Right lobe of liver (tissue), 6 donors: ENCODE measurements at regions not wholly inside any gene's neighbourhood (a gene's known extent, or its start where the extent isn't known, plus 50 kb on each side); places are given as distances from the start of the nearest gene placed in this dataset.

ENCODE experiments used
- ATAC-seq, 4 donors: fragments of 200-7000 bp; cut with Tn5 transposase; one replicate each; pipeline ENCODE4 v1.9.1; 2020; ENCODE audit warnings: mild to moderate bottlenecking in 4 of 4, moderate library complexity in 4 of 4
- DNase-seq, 3 donors: peaks; one replicate each; pipeline ENCODE4 v3.0.0-alpha.2; 2020
- H3K27ac ChIP-seq, 3 donors: fragments of 200-600 bp; one replicate each; pipeline ENCODE4 v1.8.0; 2022
- H3K27me3 ChIP-seq, 2 donors: fragments of 200-600 bp; one replicate each; pipeline ENCODE4 v1.8.0; 2022
- H3K36me3 ChIP-seq, 4 donors: fragments of 200-600 bp; sonication (generic) in 1 of 4; one replicate each; pipeline versions ENCODE4 v1.5.1 to v1.8.0; 2017 to 2022; ENCODE audit warnings: control low read depth in 1 of 4
- H3K4me1 ChIP-seq, 4 donors: fragments of 200-600 bp; sonication (generic) in 1 of 4; one replicate each; pipeline versions ENCODE4 v1.5.1 to v1.8.0; 2017 to 2022; ENCODE audit warnings: control low read depth in 1 of 4
- H3K4me3 ChIP-seq, 3 donors: fragments of 200-600 bp; one replicate each; pipeline ENCODE4 v1.8.0; 2022
- H3K9me3 ChIP-seq, 4 donors: fragments of 200-600 bp; sonication (generic) in 1 of 4; one replicate each; pipeline versions ENCODE4 v1.5.1 to v1.8.0; 2017 to 2022; ENCODE audit warnings: control low read depth in 1 of 4
- CTCF ChIP-seq, 4 donors: fragments of 200-600 bp in 3 of 4; fragments of 450-650 bp in 1 of 4; IDR thresholded peaks; one replicate each; pipeline versions ENCODE4 v1.5.1 to v1.8.0; 2016 to 2022; ENCODE audit warnings: antibody characterized with exemption in 4 of 4, mild to moderate bottlenecking in 2 of 4
- POLR2A ChIP-seq: fragments of 450-650 bp; IDR thresholded peaks from one replicate; pipeline ENCODE4 v1.6.1; 2017; ENCODE audit warnings: antibody characterized with exemption, mild to moderate bottlenecking
- WGBS: methylation state at CpG from one replicate; pipeline ENCODE4 v1.1.6; 2018; ENCODE audit warnings: low coverage, low lambda C conversion rate; ENCODE audit not compliant: insufficient coverage; ENCODE audit errors: missing lambda C conversion rate; 5-methylcytosine and 5-hydroxymethylcytosine counted together
- intact Hi-C, 2 donors: fragments of 100-400 bp; cut with DNase I; formaldehyde crosslinking; loops; one replicate each; pipeline versions ENCODE4 v1.11.2 to v1.14.1; 2022
- donor health status: DM: no; HTN: yes; CAD: no.
- donor health status: DM: no; HTN: no; CAD: no.
- donor health status: DM: no; HTN: no; CAD: no.
- donor health status: DM: no; HTN: yes; CAD: no.
- donor health status: DM: no; HTN: yes; CAD: no.

DNA sequence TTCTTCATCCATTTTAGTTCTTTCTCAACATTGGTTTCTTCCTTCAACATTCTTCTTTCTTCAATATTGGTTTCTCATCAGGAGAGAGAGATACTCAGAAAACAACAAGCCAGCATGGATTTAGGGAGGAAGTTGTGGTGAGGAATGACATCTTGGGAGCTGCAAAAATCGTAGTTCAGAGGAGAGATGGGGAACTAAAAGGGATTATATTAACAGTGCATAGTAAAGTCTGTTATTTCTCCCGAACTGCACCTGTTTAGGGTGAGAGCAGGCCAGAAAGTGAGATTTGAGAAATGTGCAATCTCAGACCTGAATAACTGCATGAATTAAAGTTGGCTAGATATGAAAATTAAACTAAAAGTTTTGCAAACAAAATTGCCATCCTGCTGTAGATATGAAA, 94.5 kb downstream of the CASP12 start:
- H3K4me3 ChIP-seq, result no peak overlapping the region
- DNase-seq (no peak), ATAC-seq (no peak)
- H3K27ac ChIP-seq, result no peak overlapping the region
- no peaks in the 10 kb centered on the region for H3K4me1 ChIP-seq
- intact Hi-C loops, result no loop called here
- TF ChIP-seq CTCF (IDR thresholded peaks at IDR 0.05) (no peak), POLR2A (no peak)
- H3K9me3 ChIP-seq, result no peaks in the 10 kb centered on the region
- 30% methylated on average over 2 of the region's 2 CpGs for WGBS
- H3K27me3 ChIP-seq, result no peaks in the 10 kb centered on the region
- no peaks in the 10 kb centered on the region for H3K36me3 ChIP-seq

- H3K9me3 ChIP-seq, result no peaks in the 10 kb centered on the region
- no peaks in the 10 kb centered on the region for H3K27me3 ChIP-seq
- 78% methylated on average over 1 of the region's 1 CpG for WGBS
- no peaks in the 10 kb centered on the region for H3K36me3 ChIP-seq
- H3K4me3 ChIP-seq, result no peak overlapping the region
- TF ChIP-seq CTCF (IDR thresholded peaks at IDR 0.05) (no peak), POLR2A (no peak)
- no peak for DNase-seq
- ATAC-seq, result peak in 2 of 4 donors; percentile 22 to 41
- no peak overlapping the region for H3K27ac ChIP-seq
- intact Hi-C loops, result no loop called here
- no peaks in the 10 kb centered on the region for H3K4me1 ChIP-seq
Measured at GRCh38 chr11:104799251-104799650, 99.0 kb downstream of the CASP12 start.

- TF ChIP-seq POLR2A (no peak), CTCF (IDR thresholded peaks at IDR 0.05) (no peak)
- no peaks in the 10 kb centered on the region for H3K27me3 ChIP-seq
- DNase-seq (no peak), ATAC-seq (peak in 2 of 4 donors; percentile 35 to 54)
- H3K9me3 ChIP-seq, result no peaks in the 10 kb centered on the region
- no peaks in the 10 kb centered on the region for H3K36me3 ChIP-seq
- no peak overlapping the region for H3K27ac ChIP-seq
- intact Hi-C loops, result no loop called here
- no peaks in the 10 kb centered on the region for H3K4me1 ChIP-seq
- H3K4me3 ChIP-seq, result no peak overlapping the region
- WGBS, result 9% methylated on average over 1 of the region's 1 CpG
Measured at GRCh38 chr11:104798789-104799188, 99.5 kb downstream of the CASP12 start.

DNA sequence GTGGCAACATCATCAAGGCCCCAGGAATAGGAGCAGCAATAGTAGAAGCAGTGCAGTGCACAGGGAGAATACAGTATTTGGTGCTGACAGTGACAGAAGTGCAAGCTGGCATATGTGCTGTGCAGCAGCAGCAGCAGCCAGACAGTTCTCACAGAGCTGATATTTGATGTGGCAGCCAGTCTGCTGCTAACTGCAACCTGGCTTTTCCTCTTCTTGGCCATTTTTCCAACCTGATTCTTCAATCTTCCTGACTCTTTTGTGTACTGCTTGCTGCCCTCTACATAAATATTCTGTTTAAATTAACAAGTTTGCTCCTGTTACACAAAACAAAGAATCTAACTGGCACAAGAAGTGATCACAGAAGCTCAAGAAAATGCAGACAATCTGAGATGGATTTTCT, 102.0 kb downstream of the CASP12 start:
- no peak overlapping the region for H3K27ac ChIP-seq
- no peak overlapping the region for H3K4me3 ChIP-seq
- H3K4me1 ChIP-seq, result no peaks in the 10 kb centered on the region
- H3K27me3 ChIP-seq, result no peaks in the 10 kb centered on the region
- intact Hi-C loops, result no loop called here
- no peaks in the 10 kb centered on the region for H3K9me3 ChIP-seq
- TF ChIP-seq CTCF (IDR thresholded peaks at IDR 0.05) (no peak), POLR2A (no peak)
- ATAC-seq (no peak), DNase-seq (no peak)
- no peaks in the 10 kb centered on the region for H3K36me3 ChIP-seq

GRCh38 chr11:104795501-104796213, 102.6 kb downstream of the CASP12 start:
- no peak overlapping the region for H3K4me3 ChIP-seq
- no peaks in the 10 kb centered on the region for H3K27me3 ChIP-seq
- intact Hi-C loops, result no loop called here
- no peaks in the 10 kb centered on the region for H3K36me3 ChIP-seq
- TF ChIP-seq CTCF (IDR thresholded peaks at IDR 0.05) (no peak), POLR2A (no peak)
- no peak overlapping the region for H3K27ac ChIP-seq
- WGBS, result 59% methylated on average over 5 of the region's 5 CpGs
- no peak for DNase-seq
- no peak for ATAC-seq
- H3K4me1 ChIP-seq, result no peaks in the 10 kb centered on the region
- H3K9me3 ChIP-seq, result no peaks in the 10 kb centered on the region
